OCI-M1 (cell line): ENCODE measurements at regions not wholly inside any gene's neighbourhood (a gene's known extent, or its start where the extent isn't known, plus 50 kb on each side); places are given as distances from the start of the nearest gene placed in this dataset.

Source experiments
- DNase-seq: peaks from one replicate; lab custom pipeline; 2025; lab: John Stamatoyannopoulos, UW

GRCh38 chr4:137739391-137739790 is 207.1 kb upstream of the PCDH18 start:
- DNase-seq: no peak

GRCh38 chr4:137738375-137738990 is 206.2 kb upstream of the PCDH18 start:
- no peak for DNase-seq

- DNase-seq: no peak
These were observed 203.3 kb upstream of the PCDH18 start for GRCh38 chr4:137735561-137736104.

- DNase-seq: peak; percentile 64
These were observed 201.2 kb upstream of the PCDH18 start for GRCh38 chr4:137733174-137734141.

DNA sequence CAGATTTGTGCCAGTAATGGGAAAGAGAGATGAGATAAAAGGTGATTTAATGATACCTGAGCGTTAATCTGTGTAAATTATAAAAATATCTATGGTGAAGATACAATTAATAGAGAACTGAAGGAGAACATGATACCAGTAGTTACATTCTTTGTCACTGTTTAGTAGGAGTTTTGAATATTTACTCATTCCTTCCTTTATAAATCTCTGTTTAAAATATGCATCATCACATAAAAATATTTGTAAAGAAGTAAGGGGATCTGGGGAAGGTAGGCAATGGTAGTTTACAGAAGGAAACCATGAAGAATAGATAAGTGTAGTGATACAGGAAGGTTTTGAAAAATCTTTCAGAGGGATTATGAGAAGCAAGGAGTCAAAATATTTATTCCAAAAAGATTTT is 190.6 kb upstream of the PCDH18 start:
- no peak for DNase-seq

GRCh38 chr4:137711502-137711901 is 179.2 kb upstream of the PCDH18 start:
- DNase-seq: no peak

- DNase-seq: no peak
These were observed 175.3 kb upstream of the PCDH18 start for GRCh38 chr4:137707626-137708025.

DNA sequence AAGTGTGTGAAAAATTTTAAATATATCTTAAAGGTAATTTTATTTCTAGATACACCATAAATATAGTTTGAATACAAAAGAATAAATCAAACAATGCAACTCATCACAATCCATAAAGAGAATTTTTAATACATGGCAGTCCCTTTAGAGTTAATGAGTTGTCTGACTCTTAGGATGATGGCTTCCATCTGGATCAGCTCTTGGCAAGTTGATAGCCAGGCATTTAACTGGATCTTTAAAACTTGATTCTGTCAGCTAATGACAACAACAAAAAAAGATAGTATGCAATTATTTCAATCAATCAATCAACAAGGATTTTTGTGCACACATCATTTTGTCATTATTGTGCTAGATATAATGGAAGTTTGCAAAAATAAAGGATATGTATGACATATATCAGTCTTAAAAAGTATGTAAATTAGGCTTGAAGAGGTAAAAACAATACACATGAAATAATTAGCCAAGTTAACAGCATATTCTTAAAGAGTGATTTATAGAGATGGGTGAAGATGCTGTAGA is 174.9 kb upstream of the PCDH18 start:
- DNase-seq: no peak

DNA sequence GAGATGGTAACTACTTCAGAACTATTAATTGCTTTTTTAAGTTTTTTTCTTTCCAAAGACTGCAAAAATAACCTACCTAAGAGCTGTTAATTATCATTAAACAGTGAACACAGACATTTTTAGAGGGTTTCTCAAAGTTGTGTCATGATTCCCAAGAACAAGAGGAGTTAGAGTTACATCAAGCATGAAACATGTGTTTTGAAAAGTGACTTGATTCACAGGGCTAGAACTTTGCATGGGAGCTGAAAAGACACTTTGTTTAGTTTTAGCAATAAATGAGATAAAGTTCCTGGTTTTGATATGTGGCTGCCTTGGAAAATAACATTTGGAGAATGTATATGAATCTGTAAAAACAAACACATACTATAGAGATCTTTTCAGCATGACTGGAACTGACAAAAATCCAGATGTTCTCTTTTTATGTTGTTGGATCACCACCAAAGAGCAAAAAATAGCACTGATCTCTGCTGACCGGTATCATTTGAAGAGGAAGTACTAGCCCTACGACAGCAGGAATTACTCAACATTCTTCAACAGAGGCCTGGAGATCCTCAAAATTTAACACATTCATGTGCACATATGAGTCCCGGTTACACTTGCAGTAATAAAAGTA is 173.0 kb upstream of the PCDH18 start:
- peak; percentile 86 for DNase-seq

GRCh38 chr4:137703195-137703594 is 170.9 kb upstream of the PCDH18 start:
- no peak for DNase-seq

DNA sequence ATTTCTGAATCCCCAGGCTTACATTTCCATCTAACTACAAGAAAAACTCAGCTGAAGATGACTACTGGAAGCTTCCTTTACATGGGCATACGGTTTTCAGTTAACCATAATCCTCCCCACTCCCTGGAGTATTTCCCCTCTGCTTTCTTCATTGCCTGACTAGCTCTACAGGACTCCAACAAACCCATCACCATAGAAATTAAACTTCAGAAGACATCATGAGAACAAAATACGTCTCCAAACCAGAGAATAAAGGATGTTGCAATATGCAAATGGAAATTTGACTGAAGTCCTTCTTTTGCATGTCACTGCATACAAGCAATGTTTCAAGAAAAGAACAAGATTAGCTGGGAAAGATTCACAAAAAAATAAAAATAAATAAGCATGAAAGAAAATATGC is 170.2 kb upstream of the PCDH18 start:
- DNase-seq: no peak

- DNase-seq: no peak
These were observed 169.1 kb upstream of the PCDH18 start for GRCh38 chr4:137701401-137701800.

DNA sequence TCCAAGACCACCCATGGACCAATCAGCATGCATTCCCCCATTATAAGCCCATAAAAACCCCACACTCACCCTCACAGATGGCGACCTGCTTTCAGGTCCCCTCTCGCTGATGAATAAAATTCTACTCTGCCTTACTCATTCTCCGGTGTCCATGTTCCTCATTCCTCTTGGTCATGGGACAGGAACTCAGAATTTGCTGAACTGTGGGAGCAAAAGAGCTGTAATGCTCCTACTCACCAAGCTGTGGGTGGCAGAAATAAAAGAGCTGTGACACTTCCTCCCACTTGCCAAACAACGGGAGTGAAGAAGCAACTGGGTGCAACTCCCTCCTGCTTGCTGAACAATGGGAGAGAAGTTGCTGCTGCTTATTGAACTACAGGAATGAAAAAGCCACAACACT is 168.5 kb upstream of the PCDH18 start:
- DNase-seq: no peak

GRCh38 chr4:137700072-137700471 is 167.8 kb upstream of the PCDH18 start:
- no peak for DNase-seq

DNA sequence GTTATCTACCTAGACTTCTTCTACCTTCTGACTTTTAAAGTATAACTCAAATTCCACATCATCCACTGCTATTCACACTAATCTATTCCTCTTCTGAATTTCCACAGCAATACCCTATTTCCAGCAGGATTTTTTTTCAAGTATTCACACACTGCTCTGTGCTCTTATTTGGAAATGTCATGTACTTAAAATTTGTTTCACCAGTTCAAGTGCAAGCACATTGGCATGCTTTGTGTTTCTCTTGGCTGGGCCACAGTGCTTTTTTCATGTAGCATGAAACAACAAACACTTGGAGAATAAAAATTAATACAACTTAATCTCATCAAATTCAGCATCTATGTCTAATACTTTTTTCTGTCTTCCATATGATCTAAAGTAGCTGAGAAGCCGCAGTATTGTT is 161.8 kb upstream of the PCDH18 start:
- no peak for DNase-seq

GRCh38 chr4:137693641-137694040 is 161.3 kb upstream of the PCDH18 start:
- no peak for DNase-seq

- DNase-seq: no peak
These were observed 159.9 kb upstream of the PCDH18 start for GRCh38 chr4:137692205-137692604.

DNA sequence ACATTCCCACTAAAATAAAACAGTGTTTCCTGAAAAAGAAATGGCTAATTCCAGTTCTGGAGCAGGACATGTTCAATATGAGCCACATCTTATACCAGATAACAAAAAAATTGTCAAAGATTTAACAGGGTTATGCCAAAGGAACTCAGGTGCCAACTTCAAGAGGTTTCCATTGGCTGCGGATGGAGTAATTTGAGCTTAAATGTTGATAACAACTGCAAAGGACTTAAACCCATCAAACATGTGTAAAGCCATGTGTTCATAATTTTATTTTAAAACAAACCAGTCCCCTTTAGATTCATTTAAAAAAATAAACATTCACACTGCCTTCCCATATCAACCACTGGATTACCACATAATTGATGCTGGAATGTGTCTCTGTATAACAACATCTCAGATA is 156.4 kb upstream of the PCDH18 start:
- DNase-seq: no peak

DNA sequence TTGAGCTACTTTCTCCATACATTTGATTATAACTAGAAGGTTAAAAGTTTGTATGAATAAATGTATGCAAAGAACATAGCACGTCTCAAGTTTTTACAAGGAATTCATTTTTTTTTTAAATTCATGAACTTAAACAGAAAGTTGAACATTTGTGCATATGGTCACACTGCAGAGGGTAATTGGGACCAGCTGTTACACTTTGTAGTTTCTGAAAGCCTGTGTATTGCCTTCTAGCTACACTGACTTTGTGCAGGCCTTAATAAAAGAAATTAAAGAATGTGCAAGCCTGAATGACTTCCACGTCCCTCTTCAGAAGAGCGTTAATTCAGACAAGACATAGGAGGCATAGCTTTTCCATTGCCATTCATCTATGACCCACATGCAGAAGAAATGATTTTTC is 153.1 kb upstream of the PCDH18 start:
- DNase-seq: no peak

- no peak for DNase-seq
These were observed 148.8 kb upstream of the PCDH18 start for GRCh38 chr4:137681081-137681480.

GRCh38 chr4:137678796-137679195 is 146.5 kb upstream of the PCDH18 start:
- DNase-seq: peak; percentile 61

- DNase-seq: no peak
These were observed 145.6 kb upstream of the PCDH18 start for GRCh38 chr4:137677863-137678262.
